HK-2 (cell line): ENCODE measurements at regions not wholly inside any gene's neighbourhood (a gene's known extent, or its start where the extent isn't known, plus 50 kb on each side); places are given as distances from the start of the nearest gene placed in this dataset.

Source experiments
- DNase-seq: peaks from one replicate; pipeline ENCODE4 v3.0.0-alpha.2; 2018; ENCODE audit not compliant: unreplicated experiment

- DNase-seq, result no peak
Observed at GRCh38 chr10:90321132-90321816, 536.6 kb downstream of the HTR7 start.

DNA sequence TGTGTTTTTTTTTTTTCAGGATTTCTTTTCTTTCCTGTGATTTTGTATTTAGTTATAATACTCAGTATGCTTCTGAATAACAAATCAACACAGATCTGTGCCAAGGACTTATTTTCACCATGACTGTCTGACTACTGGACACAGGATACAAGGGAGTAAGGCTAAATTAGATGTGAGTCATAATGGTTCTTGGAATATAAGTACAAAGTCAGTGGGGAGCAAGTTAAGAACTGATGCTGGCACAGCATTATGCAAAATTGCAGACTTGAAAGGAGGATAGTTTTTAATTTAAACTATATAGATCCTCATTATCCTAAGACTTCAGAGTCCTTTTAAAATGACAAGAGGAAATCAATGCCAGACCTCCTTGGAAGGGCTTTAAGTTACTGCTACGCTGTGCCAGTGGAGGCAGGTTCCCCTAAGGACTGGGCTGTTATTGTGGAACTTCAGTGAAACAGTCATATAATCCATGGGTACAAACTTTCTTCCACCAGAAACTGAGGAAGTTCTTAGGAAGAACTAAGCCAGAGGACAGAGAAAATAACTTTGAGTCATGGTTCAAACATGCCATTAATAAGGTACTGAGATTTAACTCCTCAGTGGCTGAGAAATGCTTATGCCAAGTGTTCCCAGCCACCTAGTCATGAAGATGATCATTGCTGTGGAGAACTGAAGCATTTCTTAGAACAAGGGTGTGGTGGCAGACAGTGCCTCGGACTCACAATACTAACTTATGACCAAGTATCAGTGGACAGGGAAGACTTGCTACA, 531.2 kb downstream of the HTR7 start:
- DNase-seq, result no peak

DNA sequence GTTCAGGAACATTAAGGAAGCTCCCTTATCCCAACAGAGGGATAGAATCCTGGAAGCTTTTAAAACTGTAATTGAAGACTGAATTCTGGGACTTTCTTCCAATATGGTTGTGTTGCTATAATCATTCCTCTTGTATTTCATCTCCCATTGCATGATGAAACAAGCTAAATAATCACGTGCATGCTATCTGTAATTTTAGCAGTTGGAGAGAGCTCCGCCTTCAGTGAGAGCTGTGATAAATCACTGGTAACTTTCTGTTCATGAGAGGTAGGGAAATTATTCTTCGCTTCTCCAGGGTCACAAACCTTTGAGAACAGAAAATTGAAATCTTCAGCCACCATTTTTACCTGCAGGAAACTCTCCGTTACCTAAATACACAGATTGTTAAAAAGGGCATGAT, 530.2 kb downstream of the HTR7 start:
- no peak for DNase-seq

- DNase-seq, result no peak
Observed at GRCh38 chr10:90328459-90328858, 529.4 kb downstream of the HTR7 start.

DNA sequence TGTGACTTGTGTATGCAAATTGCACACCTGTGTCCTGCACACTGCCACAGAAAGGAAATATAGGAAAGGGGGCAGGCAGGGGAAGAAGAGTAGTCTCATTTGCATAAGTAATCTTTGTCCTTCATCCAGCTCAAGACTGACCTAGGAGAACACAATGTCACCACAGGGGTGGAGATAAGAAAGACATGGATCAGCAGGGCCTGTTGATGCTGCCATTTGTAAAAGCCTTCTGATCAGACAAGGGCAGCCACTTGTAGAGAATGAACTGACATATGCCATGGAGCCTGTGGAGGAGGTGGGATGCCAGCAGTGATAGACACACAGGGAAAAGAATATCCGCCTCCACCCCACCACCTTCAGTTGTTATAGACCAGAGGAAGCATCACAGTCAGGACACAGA, 528.9 kb downstream of the HTR7 start:
- no peak for DNase-seq

GRCh38 chr10:90337316-90337715, 520.5 kb downstream of the HTR7 start:
- DNase-seq, result no peak

GRCh38 chr10:90342480-90342879, 515.4 kb downstream of the HTR7 start:
- no peak for DNase-seq

DNA sequence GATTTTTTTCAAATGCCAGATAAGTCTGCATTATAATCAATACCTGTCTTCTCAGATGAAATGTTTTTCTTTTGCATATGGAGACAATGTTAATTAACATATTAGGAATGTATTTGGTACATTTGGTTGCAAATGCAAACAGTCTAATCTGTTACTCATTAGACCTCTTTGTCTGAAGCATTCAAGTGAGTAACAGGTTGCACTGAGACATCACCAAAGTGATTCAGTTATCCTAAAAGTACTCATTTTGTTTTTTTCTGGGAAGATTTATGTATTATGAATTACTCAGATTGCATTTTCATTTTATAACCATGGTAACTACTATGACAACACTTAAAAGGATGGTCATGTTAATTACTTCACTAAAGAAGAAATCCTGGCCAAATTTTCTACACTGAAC, 513.6 kb downstream of the HTR7 start:
- DNase-seq, result no peak

DNA sequence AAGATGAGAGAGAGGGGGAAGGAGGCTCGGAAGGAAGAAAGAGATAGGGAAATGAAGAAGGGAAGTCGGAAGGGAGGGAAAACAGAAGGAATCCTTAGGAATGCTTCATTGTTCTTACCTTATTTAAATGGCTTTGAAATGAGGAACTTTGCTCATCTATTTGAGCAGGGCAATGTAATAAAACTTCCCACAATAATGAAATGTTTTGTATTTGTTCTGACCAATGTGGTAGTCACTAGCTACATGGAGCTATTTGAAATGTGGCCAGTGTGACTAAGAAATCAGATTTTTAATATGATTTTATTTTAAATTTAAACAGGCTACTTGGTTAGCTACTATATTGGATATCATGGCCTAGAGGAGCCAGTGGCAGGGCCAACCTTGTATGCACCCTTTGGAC, 510.6 kb downstream of the HTR7 start:
- DNase-seq, result no peak

- DNase-seq, result no peak
Observed at GRCh38 chr10:90350122-90350521, 507.7 kb downstream of the HTR7 start.

GRCh38 chr10:90352288-90352687, 505.6 kb downstream of the HTR7 start:
- DNase-seq, result no peak

- DNase-seq, result no peak
Observed at GRCh38 chr10:90354914-90355313, 502.9 kb downstream of the HTR7 start.

DNA sequence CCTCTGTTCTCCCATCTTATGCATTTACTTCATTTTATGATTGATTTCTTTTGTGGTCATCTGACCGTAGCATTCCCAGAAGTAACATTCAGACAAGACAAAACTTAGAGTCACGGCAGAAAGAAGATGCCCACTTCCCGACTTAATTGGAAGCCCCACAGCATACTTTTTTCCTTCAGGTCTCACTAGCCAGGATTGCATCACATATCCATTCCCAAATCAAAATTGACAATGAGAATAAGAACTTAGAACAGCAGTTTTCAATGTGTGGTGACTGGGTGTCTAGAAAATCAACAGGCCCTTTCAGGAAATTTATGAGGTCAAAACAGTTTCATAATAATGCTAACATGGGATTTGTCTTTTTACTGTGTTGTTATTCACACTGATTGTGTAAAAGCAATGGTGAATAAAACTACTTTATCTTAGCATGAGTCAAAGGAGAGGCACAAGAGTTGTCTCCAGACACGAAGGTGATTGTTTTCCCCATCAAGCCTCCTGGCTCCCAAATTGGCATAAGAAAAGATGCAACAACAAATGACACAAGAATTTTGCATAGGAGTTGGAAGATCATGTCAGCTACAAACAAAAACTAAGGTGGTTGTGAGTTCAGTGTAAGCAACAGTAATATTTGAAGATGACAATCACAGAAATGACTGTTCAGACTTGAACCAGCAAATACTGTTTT, 493.9 kb downstream of the HTR7 start:
- no peak for DNase-seq

GRCh38 chr10:90372451-90372850, 485.4 kb downstream of the HTR7 start:
- DNase-seq, result no peak

DNA sequence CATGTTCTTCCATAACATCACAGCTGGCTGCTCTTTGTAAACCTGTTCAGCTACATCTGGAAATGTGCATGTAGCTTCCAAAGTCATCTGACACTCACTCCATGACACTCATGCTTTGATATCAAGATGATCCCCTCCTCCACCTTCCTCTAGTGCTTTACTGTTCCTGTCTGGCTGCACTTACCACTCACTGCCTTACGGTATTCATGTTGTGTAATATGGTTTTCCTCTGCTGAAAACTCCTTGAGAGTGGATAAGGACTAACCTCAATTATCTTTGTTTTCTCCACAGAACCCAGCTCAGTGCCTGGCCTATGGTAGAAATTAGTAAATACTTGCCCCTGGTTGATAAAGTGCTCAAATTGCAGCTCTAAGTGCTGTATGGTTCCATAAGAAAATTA, 483.9 kb downstream of the HTR7 start:
- no peak for DNase-seq

DNA sequence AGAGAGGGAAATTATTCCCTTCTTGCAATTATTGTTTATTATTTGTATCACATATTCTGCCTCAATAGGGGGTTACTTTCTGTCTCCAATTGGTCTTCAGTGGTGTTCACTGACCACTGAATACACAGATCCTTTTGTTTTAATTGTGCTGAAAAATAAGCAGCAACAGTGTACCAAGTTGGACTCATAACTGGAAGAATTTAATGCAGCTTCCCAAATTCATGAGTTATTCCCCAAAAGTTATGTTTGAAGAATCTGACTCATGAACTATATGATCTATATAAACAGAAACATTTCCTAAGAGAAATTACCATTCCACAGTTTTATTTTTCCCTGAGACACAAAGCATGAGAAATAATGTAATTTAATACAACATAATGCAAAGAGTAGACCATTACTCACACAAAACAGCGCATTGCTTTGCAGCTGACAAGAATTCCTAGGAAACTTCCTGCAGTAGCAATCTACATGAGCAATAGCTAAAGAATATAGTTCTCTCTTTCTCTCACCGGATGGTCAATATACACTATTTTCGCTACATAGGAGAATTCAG, 479.2 kb downstream of the HTR7 start:
- no peak for DNase-seq

DNA sequence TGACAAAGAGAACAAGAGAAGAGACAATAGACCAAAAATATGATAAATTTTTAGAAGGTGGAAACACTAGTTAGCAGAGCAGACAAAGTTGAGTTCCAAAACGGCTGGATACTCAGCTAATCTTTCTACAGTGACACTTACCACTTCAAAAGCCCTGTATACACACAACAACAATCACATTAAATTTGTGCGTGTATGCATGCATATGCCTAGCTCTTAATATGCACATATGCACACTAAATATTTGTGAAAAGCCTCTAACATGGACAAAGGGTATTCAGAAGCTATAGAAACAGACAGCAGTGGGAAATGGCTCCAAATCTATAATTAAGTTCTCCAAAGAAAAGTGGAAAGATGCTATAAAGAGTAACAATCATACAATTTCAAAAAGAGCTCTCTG, 476.4 kb downstream of the HTR7 start:
- DNase-seq, result no peak

GRCh38 chr10:90389876-90390275, 468.0 kb downstream of the HTR7 start:
- DNase-seq, result no peak

- no peak for DNase-seq
Observed at GRCh38 chr10:90394311-90394710, 463.5 kb downstream of the HTR7 start.

GRCh38 chr10:90396721-90397120, 461.1 kb downstream of the HTR7 start:
- DNase-seq, result no peak

- DNase-seq, result no peak
Observed at GRCh38 chr10:90398566-90398965, 459.3 kb downstream of the HTR7 start.

DNA sequence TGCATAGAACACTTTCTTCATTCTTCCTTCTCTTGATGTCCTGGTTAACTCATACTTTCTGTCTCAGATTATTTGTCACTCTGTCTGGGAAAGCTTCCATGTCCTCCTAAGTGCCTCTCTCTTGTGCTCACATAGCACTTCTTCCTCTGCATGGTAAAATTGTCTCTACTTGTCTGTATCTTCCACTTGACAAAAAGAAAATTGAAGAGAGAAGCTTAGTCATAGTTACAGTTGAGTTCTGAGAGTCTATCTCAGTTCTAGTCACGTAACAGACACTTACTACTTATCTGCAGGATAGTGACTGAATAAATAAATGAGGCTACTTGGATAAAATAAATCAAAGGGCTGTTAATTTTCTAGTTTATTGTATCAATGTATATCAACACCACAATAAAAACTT, 458.1 kb downstream of the HTR7 start:
- DNase-seq, result no peak
